NCI-H146 (cell line): ENCODE measurements at regions not wholly inside any gene's neighbourhood (a gene's known extent, or its start where the extent isn't known, plus 50 kb on each side); places are given as distances from the start of the nearest gene placed in this dataset.

Experiments used
- DNase-seq: peaks from one replicate; lab custom pipeline; 2025; lab: John Stamatoyannopoulos, UW

DNA sequence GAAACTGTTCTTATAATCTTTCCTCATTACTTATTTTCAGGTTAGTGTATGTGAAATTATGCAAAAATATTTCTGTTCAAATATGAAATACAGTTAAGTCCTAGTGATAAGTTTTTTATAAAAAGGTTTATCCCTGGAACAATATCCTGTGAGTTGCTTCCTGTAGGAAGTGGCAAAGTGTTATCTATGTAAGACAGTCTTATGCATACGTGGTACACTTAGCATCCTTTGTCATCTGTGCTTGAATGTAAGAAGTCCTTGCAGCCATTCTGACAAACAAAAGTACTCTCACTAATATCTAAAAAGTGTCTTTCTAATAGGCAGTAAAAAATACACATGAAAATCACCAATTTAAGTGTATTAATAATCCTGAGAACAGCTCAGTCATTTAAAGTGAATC, 372.5 kb upstream of the BCHE start:
- DNase-seq = no peak

DNA sequence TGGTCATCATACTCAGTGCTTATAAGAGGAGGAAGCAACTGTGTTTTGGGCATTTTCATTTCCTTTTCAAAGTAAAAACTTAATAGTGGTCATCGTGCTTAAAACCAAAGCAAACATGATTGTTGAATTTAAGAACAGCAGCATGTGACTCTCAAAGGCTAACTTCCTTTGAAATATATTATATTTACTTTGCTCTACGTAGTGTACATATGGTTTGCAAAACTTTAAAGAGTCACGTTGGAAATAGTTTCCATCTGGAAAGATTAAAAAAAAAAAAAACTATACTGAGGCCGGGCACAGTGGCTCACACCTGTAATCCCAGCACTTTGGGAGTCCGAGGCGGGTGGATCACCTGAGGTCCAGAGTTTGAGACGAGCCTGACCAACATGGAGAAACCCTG, 367.9 kb upstream of the BCHE start:
- no peak for DNase-seq

DNA sequence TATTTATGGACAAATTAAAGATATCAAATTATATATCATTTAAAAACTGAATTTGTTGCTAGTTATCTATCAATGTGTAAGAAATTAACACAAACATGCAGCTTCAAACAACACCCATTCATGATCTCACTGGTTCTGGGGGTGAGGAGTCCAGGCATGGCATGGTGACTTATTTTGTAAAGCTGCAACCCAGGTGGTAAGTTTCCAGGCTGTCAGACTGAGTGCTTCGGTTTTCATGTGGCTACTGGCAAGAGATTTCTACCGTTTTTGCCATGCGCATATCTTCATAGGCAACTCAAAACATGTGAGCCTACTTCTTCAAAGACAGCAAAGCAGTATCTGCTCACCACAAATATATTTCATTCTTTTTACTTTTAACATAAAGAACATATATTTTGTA, 364.3 kb upstream of the BCHE start:
- DNase-seq = no peak

DNA sequence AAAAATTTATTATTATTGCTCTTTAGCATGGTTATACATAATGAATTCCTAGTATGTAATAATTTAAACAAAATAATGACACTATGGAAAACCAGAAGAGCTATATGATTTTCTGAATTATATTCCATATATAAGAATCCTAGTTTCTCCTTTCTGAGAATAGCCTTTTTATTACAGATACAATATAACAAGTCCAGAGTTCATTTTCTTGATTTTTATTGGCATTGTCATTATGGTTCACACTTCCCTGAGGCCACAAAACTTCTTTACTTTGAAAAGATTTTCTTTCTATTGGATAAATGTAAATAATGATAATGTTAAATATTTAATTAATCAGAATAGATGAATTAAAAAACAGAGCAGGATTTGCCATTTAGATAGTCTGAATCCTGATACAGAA, 362.3 kb upstream of the BCHE start:
- no peak for DNase-seq

DNA sequence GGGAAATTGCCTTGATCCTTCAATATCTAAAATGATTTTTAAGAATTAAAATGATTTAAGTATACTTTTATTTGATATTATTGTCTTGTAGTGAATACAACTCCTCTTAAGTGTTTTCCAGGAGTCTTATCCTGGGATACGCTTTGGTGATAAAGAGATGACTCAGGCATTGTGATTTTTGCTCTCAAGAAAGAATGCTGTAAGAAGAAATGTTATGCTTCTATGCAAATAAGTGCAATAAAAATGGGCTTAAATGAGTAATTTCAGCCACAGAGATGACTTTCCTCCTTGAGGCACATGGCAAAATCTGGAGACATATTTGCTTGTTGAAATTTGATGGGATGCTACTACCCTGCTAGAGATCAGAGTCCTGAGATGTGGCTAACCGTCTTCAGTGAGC, 358.6 kb upstream of the BCHE start:
- DNase-seq = no peak

DNA sequence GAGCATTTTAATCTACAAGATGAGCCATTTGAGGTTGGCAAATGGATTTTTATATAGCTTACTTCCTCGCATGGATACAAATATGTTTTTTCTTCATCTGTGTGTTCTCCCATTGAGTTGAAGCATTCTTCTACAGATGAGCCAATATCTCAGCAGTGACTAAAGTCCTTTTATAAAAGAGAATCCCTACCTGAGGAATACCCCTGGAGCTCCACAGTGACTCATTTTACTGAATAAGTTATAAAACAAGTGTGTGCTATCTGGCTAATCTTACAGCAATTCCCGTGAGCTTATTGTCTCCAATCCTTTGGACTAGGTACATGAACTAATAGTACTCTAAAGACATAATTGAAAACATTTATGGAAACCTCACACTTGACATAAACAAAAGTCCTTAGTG, 354.2 kb upstream of the BCHE start:
- no peak for DNase-seq

DNA sequence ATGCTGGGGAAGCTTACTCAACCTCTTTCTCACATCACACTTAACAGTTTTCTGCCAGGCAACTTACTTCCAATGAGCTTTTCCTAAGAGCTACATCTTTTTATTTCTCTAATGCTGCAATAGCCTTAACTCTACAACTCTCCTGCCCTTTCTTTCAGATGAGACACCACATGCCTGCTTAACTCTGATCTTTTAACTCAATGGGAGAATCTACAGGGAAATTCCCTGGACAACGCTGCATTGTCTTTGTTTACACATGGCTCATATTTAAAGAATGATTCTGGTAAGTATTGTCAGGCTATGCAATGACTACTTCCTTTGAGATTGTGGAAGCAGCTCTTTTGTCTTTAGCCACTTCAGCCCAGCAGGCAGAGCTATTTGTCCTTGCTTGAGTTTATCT, 353.1 kb upstream of the BCHE start:
- DNase-seq = peak; percentile 87

DNA sequence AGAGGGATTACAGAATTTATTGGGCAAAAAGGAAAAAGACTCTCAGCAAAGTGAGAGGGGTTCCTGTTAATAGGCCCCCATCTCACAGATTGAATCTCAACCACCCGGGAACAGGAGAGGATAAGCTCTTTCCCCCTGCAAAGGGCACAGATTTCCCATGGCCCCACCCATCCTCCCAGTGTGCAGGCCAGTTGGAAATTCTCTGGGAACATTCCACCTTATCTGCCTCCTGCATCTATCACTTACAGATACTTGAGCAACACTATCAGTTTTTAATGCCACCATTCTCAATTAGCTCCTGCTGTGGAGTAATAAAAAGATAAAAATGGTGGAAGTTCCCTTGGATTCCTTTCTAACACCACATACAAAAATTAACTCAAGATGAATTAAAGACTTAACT, 350.0 kb upstream of the BCHE start:
- no peak for DNase-seq

DNA sequence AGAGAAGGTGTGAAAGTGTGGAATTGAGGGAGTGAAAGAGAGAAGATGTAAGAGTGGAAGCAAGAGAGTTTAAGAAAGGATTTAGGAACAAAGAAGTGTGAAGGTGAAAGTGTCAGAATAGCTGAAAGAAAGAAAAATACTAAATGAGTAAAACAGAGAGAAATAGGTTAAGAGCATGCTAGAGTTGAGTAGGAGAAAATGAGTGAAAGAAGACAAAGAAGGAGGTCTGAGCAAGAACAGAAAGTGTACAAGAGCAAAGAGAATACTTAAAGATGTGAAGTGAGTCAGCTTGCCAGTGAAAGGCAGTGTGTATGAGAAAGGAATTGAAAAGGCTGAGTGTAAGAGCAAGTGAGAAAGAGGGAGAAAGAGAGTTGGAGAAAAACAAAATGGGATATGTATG, 348.8 kb upstream of the BCHE start:
- DNase-seq = no peak

DNA sequence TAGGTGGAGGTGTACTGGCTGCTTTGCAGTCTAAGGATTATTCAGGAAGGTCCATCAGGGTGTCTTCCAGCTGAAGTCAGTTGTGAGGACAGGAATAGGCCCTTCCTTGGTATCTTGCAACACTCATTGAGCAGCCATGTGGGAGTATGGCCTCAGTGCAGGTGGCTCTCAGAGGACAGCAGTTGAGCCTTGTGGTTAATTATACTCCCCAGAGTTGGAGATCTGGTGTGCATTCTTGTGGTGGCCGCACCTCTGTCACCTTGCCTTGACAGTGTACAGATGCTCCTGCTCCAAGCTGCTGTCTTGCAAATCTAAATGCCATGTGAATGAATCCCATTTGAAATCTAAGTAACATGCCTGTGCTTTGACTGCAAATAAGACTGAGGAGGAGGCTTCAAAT, 339.9 kb upstream of the BCHE start:
- DNase-seq = no peak

DNA sequence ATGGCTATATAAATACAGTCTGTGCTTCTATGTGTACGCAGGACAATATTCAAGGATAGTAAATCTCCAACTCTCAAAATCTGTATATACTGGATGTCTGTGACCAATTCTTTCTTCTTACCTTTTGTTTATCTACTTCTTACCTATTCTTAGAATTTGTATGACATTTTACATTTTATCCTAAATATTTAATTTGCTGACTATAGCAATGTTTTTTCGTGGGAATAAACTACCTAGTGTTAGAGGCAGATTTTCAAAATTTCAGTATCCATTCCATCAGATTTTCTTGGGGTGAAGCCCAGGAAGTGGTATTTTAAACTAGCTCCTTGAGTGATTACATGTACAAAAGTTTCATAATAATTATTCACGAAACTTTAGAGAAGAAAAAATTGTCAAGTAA, 334.5 kb upstream of the BCHE start:
- no peak for DNase-seq

DNA sequence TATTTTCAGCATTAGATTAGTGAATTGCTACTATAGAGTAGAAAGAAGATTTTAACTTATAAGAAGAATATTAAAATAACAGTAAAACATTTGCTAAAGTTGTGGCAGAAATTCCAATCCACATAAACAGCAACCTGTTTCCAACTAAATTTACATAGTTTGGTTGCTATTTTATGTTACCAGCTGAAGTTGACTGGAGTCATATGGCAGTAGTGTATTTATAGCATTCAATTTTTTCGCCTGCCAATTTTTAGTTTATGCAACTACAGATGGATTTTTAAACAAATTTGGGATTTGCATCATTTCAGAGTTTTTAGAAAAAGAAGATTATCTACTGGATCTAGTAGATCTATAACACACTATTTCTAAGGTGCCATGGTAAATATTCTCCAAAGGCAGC, 332.5 kb upstream of the BCHE start:
- no peak for DNase-seq

DNA sequence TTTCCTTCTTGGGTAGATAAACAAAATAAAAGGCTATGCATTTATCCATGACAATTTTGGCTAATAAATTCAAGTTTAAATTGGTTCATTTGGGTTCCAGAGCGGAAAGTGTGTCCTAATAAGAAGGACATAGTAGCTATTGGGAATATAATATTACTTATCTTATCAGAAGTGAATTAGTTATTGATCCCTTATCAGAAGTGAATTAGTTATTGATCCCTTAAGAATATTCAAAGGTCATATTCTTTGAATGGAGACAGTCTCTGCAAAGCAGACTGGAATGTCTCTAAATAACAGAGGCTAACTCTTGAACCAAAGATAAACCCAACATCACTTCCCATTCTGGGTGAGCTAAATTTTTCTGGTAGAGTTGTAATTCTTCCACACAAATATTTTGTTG, 290.7 kb upstream of the BCHE start:
- DNase-seq = no peak

DNA sequence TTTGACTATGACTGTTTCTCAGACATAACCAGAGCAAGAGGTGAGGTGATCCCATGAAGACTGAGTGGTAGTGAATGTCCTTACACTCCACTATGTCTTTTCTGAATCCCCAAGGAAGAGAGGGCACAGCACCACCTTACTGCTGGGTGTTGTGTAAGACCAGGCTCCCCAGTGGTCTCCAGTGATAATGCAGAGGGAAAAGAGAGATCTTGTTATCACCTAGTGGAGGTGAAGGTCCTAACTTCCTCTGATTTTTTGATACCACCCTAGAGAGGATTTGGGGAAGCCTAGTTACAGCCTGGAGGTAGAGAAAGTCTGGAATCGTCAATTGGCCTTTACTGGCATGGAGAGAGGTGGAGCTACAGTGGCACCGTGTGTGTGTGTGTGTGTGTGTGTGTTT, 288.0 kb upstream of the BCHE start:
- DNase-seq = no peak

DNA sequence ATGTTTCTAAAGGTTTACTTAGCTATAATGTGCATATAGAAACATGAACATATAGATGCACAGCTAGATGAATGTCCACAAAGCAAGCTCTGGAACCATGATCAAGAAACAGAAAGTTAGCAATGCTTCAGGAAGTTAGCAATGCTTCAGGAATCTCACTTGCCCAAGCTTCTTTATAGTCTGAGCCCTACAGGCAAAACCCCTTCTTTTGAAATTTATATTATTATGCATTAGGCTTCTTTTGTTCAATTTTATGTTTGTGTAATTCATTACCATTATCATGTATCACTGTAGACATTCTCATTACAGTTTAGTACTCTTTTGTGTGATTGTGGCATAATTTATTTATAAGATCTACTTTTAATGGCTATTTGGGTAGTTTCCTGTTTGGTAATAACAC, 286.4 kb upstream of the BCHE start:
- no peak for DNase-seq

DNA sequence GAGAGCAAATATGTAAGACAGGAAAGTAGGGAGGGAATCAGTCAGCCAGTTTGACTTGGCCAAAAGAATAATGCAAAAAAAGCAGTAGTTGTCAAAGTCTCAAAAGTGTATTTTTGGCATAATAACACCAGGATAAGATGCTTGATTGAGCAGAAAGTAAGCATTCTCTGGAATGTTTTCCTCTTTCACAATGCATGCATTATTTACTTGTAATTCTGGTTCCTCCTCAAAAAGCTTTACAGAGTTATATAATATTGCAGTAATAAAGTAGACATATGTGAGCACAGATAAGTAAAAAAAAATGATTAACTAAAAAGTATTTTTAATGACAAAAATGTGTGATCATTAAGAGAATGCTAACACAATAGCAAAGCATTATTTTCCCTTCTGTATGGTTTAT, 285.9 kb upstream of the BCHE start:
- no peak for DNase-seq

DNA sequence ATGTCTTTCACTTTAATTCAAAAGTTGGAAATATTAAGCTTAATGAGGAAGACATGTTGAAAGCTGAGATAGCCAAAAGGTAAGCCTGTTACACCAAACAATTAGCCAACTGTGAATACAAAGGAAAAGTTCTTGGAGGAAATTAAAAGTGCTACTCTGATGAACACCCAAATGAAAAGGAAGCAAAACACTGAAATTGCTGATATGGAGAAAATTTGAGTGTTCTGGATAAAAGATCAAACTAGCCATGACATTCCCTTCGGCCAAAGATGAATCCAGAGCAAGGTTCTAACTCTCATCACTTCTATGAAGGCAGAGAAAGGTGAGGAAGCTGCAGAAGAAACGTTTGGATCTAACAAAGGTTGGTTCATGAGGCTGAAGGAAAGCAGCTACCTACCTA, 280.8 kb upstream of the BCHE start:
- DNase-seq = no peak

DNA sequence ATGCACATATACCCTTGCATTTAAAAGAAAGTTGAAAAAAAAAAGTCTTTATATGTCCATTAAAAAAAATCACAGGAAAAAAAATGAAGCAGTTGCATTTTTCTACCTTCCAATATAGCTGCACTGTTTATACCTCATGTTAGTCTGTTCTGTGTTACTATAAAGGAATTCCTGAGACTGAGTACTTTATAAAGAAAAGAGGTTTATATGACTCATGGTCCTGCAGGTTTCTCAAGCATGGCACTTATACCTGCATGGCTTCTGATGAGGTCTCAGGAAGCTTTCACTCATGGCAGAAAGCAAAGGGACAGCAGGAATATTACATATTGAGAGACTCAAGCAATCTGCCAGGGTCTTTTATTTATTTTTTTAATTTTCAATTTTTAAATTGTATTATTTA, 277.2 kb upstream of the BCHE start:
- no peak for DNase-seq

DNA sequence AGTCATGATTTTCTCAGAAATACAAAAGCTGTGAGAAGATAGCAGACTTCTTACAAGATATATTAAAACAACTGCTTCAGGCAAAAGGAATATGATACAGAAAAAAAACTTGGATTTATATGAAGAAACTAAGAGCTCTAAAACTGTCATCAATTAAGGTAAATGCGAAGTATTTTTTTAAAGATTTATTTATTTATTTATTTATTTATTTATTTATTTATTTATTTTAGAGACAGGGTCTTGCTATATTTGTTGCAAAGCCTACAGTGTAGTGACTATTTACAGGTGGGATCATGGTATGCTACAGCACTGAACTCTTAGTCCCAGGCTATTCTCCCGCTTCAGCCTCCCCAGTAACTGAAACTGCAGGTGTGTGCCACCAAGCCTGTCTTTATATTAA, 274.3 kb upstream of the BCHE start:
- DNase-seq = no peak

DNA sequence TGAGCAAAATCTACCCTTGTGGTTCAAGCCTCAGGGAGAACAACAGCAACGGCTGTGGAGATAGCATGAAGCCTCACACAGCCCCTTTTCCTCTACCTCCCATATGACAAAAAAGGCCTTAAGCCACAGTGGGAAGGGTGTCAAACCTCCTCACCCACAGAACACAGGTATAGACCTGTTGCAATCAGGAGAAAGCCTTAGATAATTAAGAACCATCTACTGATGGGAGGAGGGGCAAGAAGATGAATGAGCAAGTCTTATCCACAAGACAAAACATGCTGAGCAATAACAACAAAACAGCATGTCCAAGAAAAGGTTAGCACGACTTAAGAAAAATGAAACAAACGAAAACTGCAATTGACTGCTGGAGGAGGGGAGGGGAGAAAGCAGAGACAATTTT, 272.9 kb upstream of the BCHE start:
- DNase-seq = no peak

DNA sequence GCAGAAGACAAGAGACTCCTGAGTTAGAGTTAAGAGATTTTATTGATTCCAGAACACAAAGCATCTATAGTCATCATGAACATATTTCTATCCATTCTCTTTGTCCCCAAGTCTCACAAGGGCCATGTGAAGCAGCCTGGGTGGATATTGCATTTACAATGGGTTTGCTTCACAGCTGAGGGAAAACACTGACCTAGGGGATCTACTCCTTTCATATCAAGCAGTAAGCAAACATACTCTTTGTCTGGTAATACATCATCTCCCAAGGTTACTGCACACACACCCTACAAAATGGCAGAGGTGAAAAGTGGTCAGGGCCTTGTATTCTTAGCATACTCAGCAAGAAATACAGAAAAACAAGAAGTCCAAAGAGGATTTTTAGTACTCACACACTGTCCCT, 267.7 kb upstream of the BCHE start:
- peak; percentile 97 for DNase-seq

DNA sequence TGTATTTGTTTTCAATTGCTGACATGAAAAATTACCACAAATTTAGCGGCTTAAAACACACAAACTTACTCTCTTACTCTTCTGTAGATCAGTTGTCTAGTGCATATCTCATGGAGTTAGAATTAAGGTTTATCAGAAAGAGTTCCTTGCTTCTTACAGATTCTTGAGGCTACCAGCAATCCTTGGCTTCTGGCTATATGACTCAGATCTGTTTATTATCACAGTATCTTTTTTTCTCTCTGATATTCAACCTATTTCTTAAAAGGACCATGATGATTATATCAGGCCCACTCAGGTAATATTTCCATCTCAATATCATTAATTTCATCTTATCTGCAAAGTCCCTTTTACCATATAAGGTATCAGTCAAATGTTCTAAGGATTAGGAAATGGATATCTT, 263.5 kb upstream of the BCHE start:
- no peak for DNase-seq

DNA sequence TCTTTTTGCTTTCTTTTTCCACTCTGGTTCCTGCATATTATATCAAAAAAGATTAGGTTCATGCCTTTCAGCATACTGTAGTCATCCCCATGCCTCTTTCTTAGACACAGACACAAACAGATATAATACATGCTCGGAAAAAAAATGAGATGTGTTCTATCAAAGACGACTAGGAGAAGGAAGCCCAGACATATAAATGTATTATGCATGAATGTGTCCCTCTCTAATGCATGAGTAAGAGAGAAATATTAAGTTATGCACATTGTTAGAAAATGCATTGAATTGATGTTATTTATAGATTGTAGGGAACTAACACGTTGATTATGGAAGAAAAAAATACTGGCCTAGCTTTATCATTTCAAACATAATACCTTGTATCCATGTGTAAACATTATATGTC, 252.4 kb upstream of the BCHE start:
- DNase-seq = no peak

DNA sequence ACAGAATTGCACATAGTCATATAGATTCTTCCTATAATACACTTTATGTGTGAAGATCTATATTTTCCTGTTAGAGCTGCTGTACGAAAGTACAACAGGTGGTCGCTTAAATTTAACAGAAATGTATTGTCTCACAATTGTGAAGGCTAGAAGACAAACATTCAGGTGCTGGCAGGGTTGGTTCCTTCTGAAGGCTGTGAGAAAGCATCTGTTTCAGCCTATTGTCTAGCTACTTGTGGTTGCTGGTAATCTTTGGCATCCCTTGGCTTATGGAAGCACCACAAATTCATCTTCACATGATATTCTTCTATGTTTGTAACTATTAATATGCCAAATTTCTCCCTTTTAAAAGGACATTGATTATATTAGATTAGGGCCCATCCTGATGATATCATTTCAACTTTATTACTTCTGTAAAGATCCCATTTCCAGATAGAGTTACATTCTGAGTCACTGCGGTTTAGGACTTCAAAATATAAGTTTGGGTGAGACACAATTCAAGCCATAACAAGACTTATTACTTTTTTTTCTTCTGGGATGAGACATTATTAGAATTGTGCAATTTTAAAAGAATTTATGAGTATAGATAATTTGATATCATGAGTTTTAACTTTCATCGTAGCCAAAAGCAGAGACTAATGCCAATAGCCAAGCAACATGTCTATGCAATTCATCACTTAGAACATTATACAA, 248.1 kb upstream of the BCHE start:
- no peak for DNase-seq

DNA sequence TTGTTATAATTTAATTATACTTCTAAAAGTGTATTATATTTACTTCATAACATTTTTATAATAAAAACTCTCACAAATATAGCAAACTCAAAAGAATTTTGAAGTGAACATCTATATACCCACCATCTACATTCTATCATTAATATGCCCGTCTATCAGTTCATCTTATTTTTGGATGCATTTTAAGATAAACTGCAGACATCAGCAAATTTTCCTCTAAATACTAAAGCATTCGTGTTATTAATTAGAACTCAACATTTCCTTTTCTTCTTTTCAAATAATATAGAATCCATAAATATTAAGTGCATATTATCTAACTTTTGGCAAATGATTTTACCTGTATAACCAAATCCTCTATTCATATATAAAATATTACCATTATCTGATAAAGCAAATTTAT, 242.9 kb upstream of the BCHE start:
- no peak for DNase-seq
